ENCODE measurements at regions not wholly inside any gene's neighbourhood (a gene's known extent, or its start where the extent isn't known, plus 50 kb on each side); places are given as distances from the start of the nearest gene placed in this dataset.

DNA sequence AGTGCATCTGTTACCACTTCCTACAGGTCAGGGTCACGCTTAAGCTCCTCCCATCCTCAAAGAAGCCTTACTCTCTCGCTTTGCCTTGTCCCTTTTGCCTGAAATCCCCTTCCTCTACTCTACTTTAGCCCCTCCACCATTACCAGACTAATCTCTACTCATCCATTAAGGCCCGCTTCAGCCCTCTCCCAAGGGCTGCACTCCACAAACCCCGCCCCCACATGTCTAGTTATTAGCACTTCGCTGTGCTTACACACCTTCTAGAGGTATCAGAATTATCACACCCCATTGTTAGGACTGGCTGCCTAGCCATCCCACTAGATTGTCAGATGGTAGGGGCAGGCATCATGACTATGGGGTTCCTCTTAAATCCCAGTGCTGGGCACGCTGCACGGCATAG is 565.7 kb upstream of the WWC1 start:
- dilution Hi-C loops (cut with MboI; ENCODE audit: extremely low pct_ligation_motif_present, low sequenced_read_pairs), result no loop called here
- Histone ChIP-seq H3K9ac (ENCODE audit: control insufficient read depth, extremely low read depth, insufficient read depth, low read length) (no peak overlapping the region), H3K27ac (ENCODE audit: control insufficient read depth, insufficient read depth, low read length) (no peak overlapping the region), H3K4me3 (ENCODE audit: control insufficient read depth in 2 of 3, extremely low read depth in 1 of 3, insufficient read depth in 2 of 3, low read depth in 1 of 3, low read length in 3 of 3) (no peak overlapping the region), H3K36me3 (ENCODE audit: control insufficient read depth in 2 of 2, extremely low read depth in 1 of 2, insufficient read depth in 2 of 2, low read length in 2 of 2) (no peaks in the 10 kb centered on the region), H3K4me2 (ENCODE audit: control insufficient read depth, extremely low read depth, insufficient read depth, low read depth, low read length) (no peak overlapping the region), H4K20me1 (ENCODE audit: control insufficient read depth, extremely low read depth, insufficient read depth, low read length) (no peaks in the 10 kb centered on the region), H3K4me1 (ENCODE audit: control insufficient read depth, extremely low read depth, insufficient read depth, low read length) (peaks cover 37% of the 10 kb centered on the region), H3K27me3 (ENCODE audit: control insufficient read depth, extremely low read depth, insufficient read depth, low read length) (no peaks in the 10 kb centered on the region), H3K79me2 (ENCODE audit: control insufficient read depth, insufficient read depth, low read length) (no peaks in the 10 kb centered on the region), H2AFZ (ENCODE audit: control insufficient read depth, low read length) (no peak overlapping the region), H3K9me3 (ENCODE audit: control insufficient read depth, low read depth, low read length) (no peaks in the 10 kb centered on the region), H3K9me1 (ENCODE audit: control insufficient read depth, extremely low read depth, insufficient read depth, low read length) (no peaks in the 10 kb centered on the region)
- TF ChIP-seq, protein P1, sequence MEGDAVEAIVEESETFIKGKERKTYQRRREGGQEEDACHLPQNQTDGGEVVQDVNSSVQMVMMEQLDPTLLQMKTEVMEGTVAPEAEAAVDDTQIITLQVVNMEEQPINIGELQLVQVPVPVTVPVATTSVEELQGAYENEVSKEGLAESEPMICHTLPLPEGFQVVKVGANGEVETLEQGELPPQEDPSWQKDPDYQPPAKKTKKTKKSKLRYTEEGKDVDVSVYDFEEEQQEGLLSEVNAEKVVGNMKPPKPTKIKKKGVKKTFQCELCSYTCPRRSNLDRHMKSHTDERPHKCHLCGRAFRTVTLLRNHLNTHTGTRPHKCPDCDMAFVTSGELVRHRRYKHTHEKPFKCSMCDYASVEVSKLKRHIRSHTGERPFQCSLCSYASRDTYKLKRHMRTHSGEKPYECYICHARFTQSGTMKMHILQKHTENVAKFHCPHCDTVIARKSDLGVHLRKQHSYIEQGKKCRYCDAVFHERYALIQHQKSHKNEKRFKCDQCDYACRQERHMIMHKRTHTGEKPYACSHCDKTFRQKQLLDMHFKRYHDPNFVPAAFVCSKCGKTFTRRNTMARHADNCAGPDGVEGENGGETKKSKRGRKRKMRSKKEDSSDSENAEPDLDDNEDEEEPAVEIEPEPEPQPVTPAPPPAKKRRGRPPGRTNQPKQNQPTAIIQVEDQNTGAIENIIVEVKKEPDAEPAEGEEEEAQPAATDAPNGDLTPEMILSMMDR (optimal IDR thresholded peaks at IDR 0.05 in 1 of 3, IDR thresholded peaks at IDR 0.05 in 1 of 3, conservative IDR thresholded peaks at IDR 0.05 in 1 of 3; ENCODE audit: extremely low read depth in 1 of 3, insufficient read depth in 2 of 3, low read length in 3 of 3), result no peak
- TF ChIP-seq EZH2 (IDR thresholded peaks at IDR 0.05; ENCODE audit: low read length), result no peak
- DNase-seq (ENCODE audit: low read depth, low spot score) (no peak), FAIRE-seq (no peak)

DNA sequence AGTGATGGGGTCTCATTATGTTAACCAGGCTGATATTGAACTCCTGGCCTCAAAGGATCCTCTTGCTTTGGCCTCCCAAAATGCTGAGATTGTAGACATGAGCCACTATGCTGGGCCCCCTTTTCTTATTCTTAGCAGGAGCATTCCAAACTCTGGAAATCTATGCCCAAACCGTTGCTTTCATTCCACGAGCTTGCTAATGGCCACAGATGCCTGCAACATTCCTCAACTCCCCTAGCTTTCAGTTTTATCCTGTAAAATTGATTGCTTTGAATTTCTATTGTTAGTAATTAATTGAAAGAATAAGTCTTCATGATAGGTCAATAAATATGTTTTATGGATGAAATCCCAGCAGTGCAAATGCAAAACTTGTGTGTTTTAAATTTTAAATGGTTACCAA is 564.8 kb upstream of the WWC1 start:
- H3K36me3 ChIP-seq (ENCODE audit: control insufficient read depth in 2 of 2, extremely low read depth in 1 of 2, insufficient read depth in 2 of 2, low read length in 2 of 2), result no peaks in the 10 kb centered on the region
- H3K79me2 ChIP-seq (ENCODE audit: control insufficient read depth, insufficient read depth, low read length), result no peaks in the 10 kb centered on the region
- no peak overlapping the region for H3K4me3 ChIP-seq (ENCODE audit: control insufficient read depth in 2 of 3, extremely low read depth in 1 of 3, insufficient read depth in 2 of 3, low read depth in 1 of 3, low read length in 3 of 3)
- peaks cover 39% of the 10 kb centered on the region for H3K4me1 ChIP-seq (ENCODE audit: control insufficient read depth, extremely low read depth, insufficient read depth, low read length)
- no peaks in the 10 kb centered on the region for H4K20me1 ChIP-seq (ENCODE audit: control insufficient read depth, extremely low read depth, insufficient read depth, low read length)
- dilution Hi-C loops (cut with MboI; ENCODE audit: extremely low pct_ligation_motif_present, low sequenced_read_pairs), result no loop called here
- no peak overlapping the region for H3K4me2 ChIP-seq (ENCODE audit: control insufficient read depth, extremely low read depth, insufficient read depth, low read depth, low read length)
- no peaks in the 10 kb centered on the region for H3K9me1 ChIP-seq (ENCODE audit: control insufficient read depth, extremely low read depth, insufficient read depth, low read length)
- no peaks in the 10 kb centered on the region for H3K9me3 ChIP-seq (ENCODE audit: control insufficient read depth, low read depth, low read length)
- DNase-seq (ENCODE audit: low read depth, low spot score) (no peak), FAIRE-seq (no peak)
- H2AFZ ChIP-seq (ENCODE audit: control insufficient read depth, low read length), result no peak overlapping the region
- no peak overlapping the region for H3K27ac ChIP-seq (ENCODE audit: control insufficient read depth, insufficient read depth, low read length)
- H3K9ac ChIP-seq (ENCODE audit: control insufficient read depth, extremely low read depth, insufficient read depth, low read length), result no peak overlapping the region
- no peaks in the 10 kb centered on the region for H3K27me3 ChIP-seq (ENCODE audit: control insufficient read depth, extremely low read depth, insufficient read depth, low read length)
- TF ChIP-seq, protein P1 (optimal IDR thresholded peaks at IDR 0.05 in 1 of 3, IDR thresholded peaks at IDR 0.05 in 1 of 3, conservative IDR thresholded peaks at IDR 0.05 in 1 of 3; ENCODE audit: extremely low read depth in 1 of 3, insufficient read depth in 2 of 3, low read length in 3 of 3), result no peak
- TF ChIP-seq EZH2 (IDR thresholded peaks at IDR 0.05; ENCODE audit: low read length), result no peak

Measured in keratinocyte (primary cell).